Osteoblast (primary cell): ENCODE measurements at regions not wholly inside any gene's neighbourhood (a gene's known extent, or its start where the extent isn't known, plus 50 kb on each side); places are given as distances from the start of the nearest gene placed in this dataset.

Source experiments
- DNase-seq: peaks from one replicate; pipeline ENCODE4 v3.0.0; 2011; ENCODE audit warnings: low spot score, mixed read lengths; ENCODE audit not compliant: insufficient read length; ENCODE audit errors: missing footprints
- H2AFZ ChIP-seq: 2 replicates; pipeline ENCODE4 v1.6.0; 2011; ENCODE audit warnings: mild to moderate bottlenecking, low read length
- H3K27ac ChIP-seq: 2 replicates; pipeline ENCODE4 v1.5.1; 2011; ENCODE audit warnings: mild to moderate bottlenecking, low read depth, low read length, moderate library complexity
- H3K27me3 ChIP-seq: 2 replicates; pipeline ENCODE4 v1.6.0; 2012; ENCODE audit warnings: mild to moderate bottlenecking, control low read depth, inconsistent platforms, low read length, moderate library complexity; ENCODE audit not compliant: insufficient read depth
- H3K36me3 ChIP-seq: 2 replicates; pipeline ENCODE4 v1.5.1; 2011; ENCODE audit warnings: mild to moderate bottlenecking, low read length, control low read depth, moderate library complexity; ENCODE audit not compliant: insufficient read depth
- H3K4me1 ChIP-seq: 2 replicates; pipeline ENCODE4 v1.5.1; 2011; ENCODE audit warnings: mild to moderate bottlenecking, low read length, control low read depth, moderate library complexity; ENCODE audit not compliant: insufficient read depth
- H3K4me2 ChIP-seq: 2 replicates; pipeline ENCODE4 v1.6.0; 2011; ENCODE audit warnings: mild to moderate bottlenecking, low read length; ENCODE audit not compliant: insufficient read depth
- H3K4me3 ChIP-seq: fragments of 200-600 bp; sonication (generic); 3 replicates; pipeline ENCODE4 v1.5.1; 2012; ENCODE audit warnings: mild to moderate bottlenecking, low read length, inconsistent platforms; ENCODE audit not compliant: insufficient read depth
- H3K79me2 ChIP-seq: 2 replicates; pipeline ENCODE4 v1.6.0; 2012; ENCODE audit warnings: mild to moderate bottlenecking, low read length, control low read depth, inconsistent platforms; ENCODE audit not compliant: insufficient read depth
- H3K9me3 ChIP-seq: 2 replicates; pipeline ENCODE4 v1.5.1; 2011; ENCODE audit warnings: low read depth, low read length, control low read depth
- H4K20me1 ChIP-seq: 2 replicates; pipeline ENCODE4 v1.6.0; 2012; ENCODE audit warnings: mild to moderate bottlenecking, low read length, control low read depth; ENCODE audit not compliant: insufficient read depth
- TF ChIP-seq, protein P1 (sequence below): IDR thresholded peaks from 2 replicates; pipeline ENCODE4 v1.5.1; 2011; ENCODE audit warnings: mild to moderate bottlenecking, low read depth, low read length, moderate library complexity; ENCODE audit errors: extremely low read depth

DNA sequence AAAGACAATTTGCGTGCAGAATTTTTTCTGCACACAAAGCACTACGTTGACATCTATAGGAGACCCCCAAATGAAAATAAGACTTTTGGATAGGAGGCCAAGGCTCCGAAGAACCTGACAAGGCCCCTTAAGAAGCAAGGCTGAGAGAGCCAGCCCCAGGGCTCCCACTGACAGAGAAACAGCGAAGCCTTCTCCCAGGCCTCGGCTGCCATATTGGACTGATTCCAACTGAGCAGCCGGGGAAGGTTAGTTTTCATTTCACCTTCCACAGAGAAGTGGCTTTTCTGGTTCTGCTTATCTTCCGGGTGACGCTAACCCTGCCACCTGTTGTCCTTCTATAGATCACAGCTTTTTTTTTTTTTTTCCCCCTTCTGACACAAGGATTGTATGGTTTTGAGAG, 356.7 kb downstream of the SOX9 start:
- Histone ChIP-seq H3K27me3 (no peaks in the 10 kb centered on the region), H3K36me3 (no peaks in the 10 kb centered on the region), H4K20me1 (peaks cover 16% of the 10 kb centered on the region), H2AFZ (no peak overlapping the region), H3K4me2 (no peak overlapping the region), H3K27ac (no peak overlapping the region), H3K4me3 (no peak overlapping the region), H3K79me2 (peaks cover 4% of the 10 kb centered on the region), H3K4me1 (no peaks in the 10 kb centered on the region), H3K9me3 (no peaks in the 10 kb centered on the region)
- no peak for DNase-seq
- TF ChIP-seq, protein P1, sequence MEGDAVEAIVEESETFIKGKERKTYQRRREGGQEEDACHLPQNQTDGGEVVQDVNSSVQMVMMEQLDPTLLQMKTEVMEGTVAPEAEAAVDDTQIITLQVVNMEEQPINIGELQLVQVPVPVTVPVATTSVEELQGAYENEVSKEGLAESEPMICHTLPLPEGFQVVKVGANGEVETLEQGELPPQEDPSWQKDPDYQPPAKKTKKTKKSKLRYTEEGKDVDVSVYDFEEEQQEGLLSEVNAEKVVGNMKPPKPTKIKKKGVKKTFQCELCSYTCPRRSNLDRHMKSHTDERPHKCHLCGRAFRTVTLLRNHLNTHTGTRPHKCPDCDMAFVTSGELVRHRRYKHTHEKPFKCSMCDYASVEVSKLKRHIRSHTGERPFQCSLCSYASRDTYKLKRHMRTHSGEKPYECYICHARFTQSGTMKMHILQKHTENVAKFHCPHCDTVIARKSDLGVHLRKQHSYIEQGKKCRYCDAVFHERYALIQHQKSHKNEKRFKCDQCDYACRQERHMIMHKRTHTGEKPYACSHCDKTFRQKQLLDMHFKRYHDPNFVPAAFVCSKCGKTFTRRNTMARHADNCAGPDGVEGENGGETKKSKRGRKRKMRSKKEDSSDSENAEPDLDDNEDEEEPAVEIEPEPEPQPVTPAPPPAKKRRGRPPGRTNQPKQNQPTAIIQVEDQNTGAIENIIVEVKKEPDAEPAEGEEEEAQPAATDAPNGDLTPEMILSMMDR: no peak

DNA sequence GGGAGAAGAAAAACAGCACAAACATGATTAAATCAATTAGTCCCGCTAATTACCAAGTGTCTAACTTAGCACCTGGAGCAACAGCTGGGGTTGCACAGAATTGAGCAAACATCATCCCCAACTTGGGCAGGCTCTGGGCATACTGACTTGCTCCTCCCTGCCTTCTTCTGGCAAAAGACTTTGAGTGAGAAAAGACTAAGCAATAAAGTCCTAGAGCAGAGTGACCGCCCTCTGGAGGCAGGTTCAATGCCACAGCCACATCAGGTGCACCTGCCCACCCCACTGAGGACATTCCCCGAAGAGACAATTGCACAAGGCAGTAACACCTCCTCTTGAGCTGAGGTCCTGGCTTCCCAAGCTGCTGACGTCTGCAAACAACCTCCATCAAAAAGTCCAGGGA, 358.3 kb downstream of the SOX9 start:
- Histone ChIP-seq H3K27ac (no peak overlapping the region), H4K20me1 (peaks cover 16% of the 10 kb centered on the region), H3K4me3 (no peak overlapping the region), H3K4me2 (no peak overlapping the region), H2AFZ (no peak overlapping the region), H3K36me3 (no peaks in the 10 kb centered on the region), H3K27me3 (no peaks in the 10 kb centered on the region), H3K4me1 (no peaks in the 10 kb centered on the region), H3K9me3 (no peaks in the 10 kb centered on the region), H3K79me2 (peaks cover 4% of the 10 kb centered on the region)
- TF ChIP-seq, protein P1: no peak
- DNase-seq: no peak

DNA sequence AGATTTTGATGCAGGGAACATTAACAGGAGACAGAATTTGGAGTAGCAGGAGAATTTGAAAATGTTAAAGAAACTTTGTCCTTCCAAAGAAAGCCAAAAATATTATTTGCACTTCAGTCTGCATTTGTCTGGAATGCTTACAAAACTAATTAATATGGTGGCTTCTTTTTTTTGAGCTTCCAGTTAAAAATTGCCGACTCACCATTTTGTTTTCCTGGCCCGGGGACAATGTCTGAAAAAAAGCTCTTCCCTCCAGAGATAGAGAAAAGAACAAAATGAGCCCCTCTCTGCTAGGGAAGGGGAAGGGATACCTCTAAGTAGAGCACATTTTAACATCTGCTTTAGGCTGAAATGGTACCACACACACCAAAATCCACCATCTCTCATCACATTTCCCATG, 360.8 kb downstream of the SOX9 start:
- H3K27me3 ChIP-seq: no peaks in the 10 kb centered on the region
- H3K27ac ChIP-seq: no peak overlapping the region
- H3K36me3 ChIP-seq: no peaks in the 10 kb centered on the region
- no peaks in the 10 kb centered on the region for H3K9me3 ChIP-seq
- H2AFZ ChIP-seq: no peak overlapping the region
- peaks cover 4% of the 10 kb centered on the region for H3K79me2 ChIP-seq
- no peaks in the 10 kb centered on the region for H3K4me1 ChIP-seq
- H3K4me3 ChIP-seq: no peak overlapping the region
- peaks cover 17% of the 10 kb centered on the region for H4K20me1 ChIP-seq
- H3K4me2 ChIP-seq: no peak overlapping the region
- TF ChIP-seq, protein P1: no peak
- DNase-seq: no peak

DNA sequence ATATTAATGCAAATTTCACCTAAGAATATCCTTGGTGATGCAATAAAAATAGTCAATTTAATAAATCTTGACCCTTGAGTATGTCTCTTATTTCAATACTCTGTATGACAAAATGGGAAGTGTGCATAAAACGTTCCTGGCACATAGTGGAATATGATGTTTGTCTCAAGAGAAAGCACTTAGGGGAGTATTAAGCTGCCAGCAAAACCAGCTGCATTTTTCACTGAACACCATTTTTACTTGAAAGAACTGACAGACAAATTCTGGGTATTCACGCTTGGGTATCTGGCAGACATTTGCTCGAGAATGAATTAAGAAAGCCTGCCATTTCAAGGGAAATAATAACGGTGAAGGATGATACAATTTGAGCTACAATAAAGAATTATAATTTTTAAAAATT, 364.8 kb downstream of the SOX9 start:
- Histone ChIP-seq H3K9me3 (no peaks in the 10 kb centered on the region), H3K27ac (no peak overlapping the region), H3K4me1 (no peaks in the 10 kb centered on the region), H2AFZ (no peak overlapping the region), H3K27me3 (peaks cover 10% of the 10 kb centered on the region), H3K4me3 (no peak overlapping the region), H3K79me2 (peaks cover 5% of the 10 kb centered on the region), H4K20me1 (peaks cover 26% of the 10 kb centered on the region), H3K36me3 (no peaks in the 10 kb centered on the region), H3K4me2 (no peak overlapping the region)
- DNase-seq: no peak
- TF ChIP-seq, protein P1: no peak
